Astrocyte of the cerebellum (primary cell): ENCODE measurements at regions not wholly inside any gene's neighbourhood (a gene's known extent, or its start where the extent isn't known, plus 50 kb on each side); places are given as distances from the start of the nearest gene placed in this dataset.

Experiments
- DNase-seq: peaks from one replicate; pipeline ENCODE4 v3.0.0-alpha.2; 2011; ENCODE audit warnings: low read depth
- H3K4me3 ChIP-seq: 2 replicates; pipeline ENCODE4 v1.5.1; 2011; ENCODE audit warnings: mild to moderate bottlenecking, low read depth, low read length, moderate library complexity
- CTCF ChIP-seq: IDR thresholded peaks from 2 replicates; pipeline ENCODE4 v1.5.1; 2012; ENCODE audit warnings: low read length, low read depth, moderate library complexity, mild to moderate bottlenecking; ENCODE audit errors: missing control alignments
- in situ Hi-C: cut with HindIII; loops from 2 replicates; pipeline ENCODE4 v1.10.0; 2017; ENCODE audit warnings: low sequenced_read_pairs

GRCh38 chr5:91263898-91264297 is 119.2 kb downstream of the ARRDC3 start:
- in situ Hi-C loops = no loop called here
- TF ChIP-seq CTCF = no peak
- H3K4me3 ChIP-seq = no peak overlapping the region
- DNase-seq = no peak

GRCh38 chr5:91257301-91257700 is 125.8 kb downstream of the ARRDC3 start:
- in situ Hi-C loops = no loop called here
- peak; percentile 12 for DNase-seq
- no peak for TF ChIP-seq CTCF
- H3K4me3 ChIP-seq = no peak overlapping the region

- no peak for TF ChIP-seq CTCF
- no peak for DNase-seq
- in situ Hi-C loops = no loop called here
- no peak overlapping the region for H3K4me3 ChIP-seq
Observed at GRCh38 chr5:91256142-91256524, 127.0 kb downstream of the ARRDC3 start.

GRCh38 chr5:91255396-91256141 is 127.5 kb downstream of the ARRDC3 start:
- H3K4me3 ChIP-seq = no peak overlapping the region
- DNase-seq = no peak
- no peak for TF ChIP-seq CTCF
- in situ Hi-C loops = no loop called here

- in situ Hi-C loops = no loop called here
- DNase-seq = no peak
- TF ChIP-seq CTCF = no peak
- H3K4me3 ChIP-seq = no peak overlapping the region
Observed at GRCh38 chr5:91252916-91253315, 130.2 kb downstream of the ARRDC3 start.

- H3K4me3 ChIP-seq = no peak overlapping the region
- TF ChIP-seq CTCF = no peak
- in situ Hi-C loops = no loop called here
- DNase-seq = no peak
Observed at GRCh38 chr5:91245871-91246270, 137.2 kb downstream of the ARRDC3 start.
